CD4-positive, alpha-beta T cell (primary cell): ENCODE measurements at regions not wholly inside any gene's neighbourhood (a gene's known extent, or its start where the extent isn't known, plus 50 kb on each side); places are given as distances from the start of the nearest gene placed in this dataset.

ENCODE experiments used
- ATAC-seq: fragments of 200-7000 bp; cut with Tn5 transposase; one replicate; pipeline ENCODE4 v1.10.0; 2022; ENCODE audit warnings: mild to moderate bottlenecking; ENCODE audit not compliant: poor library complexity
- CTCF ChIA-PET: fragments of 350-600 bp; sonication (Branson Sonifier 250); formaldehyde crosslinking; loops from one replicate; lab custom pipeline; 2021; ENCODE audit warnings: antibody characterized with exemption, inconsistent platforms; lab: Charles Lee
- POLR2A ChIA-PET: fragments of 350-600 bp; sonication (Branson Sonifier 250); formaldehyde crosslinking; loops from one replicate; lab custom pipeline; 2021; ENCODE audit warnings: antibody characterized with exemption, inconsistent platforms; lab: Charles Lee
- DNase-seq, 14 experiments: peaks; one replicate each; pipeline ENCODE4 v3.0.0-alpha.2; 2013 to 2020; ENCODE audit warnings: mixed read lengths in 2 of 14
- H3K27ac ChIP-seq, 2 donors: one replicate each; pipeline versions ENCODE4 v1.5.1 to v1.7.0; 2013; ENCODE audit warnings: low read length in 2 of 2, low read depth in 1 of 2, mild to moderate bottlenecking in 1 of 2
- H3K27me3 ChIP-seq, 2 experiments: 1 replicate in 1 of 2; 2 replicates in 1 of 2; pipeline versions ENCODE4 v1.6.1 to v1.7.0; 2013; ENCODE audit warnings: low read length in 2 of 2, control low read depth in 1 of 2, mild to moderate bottlenecking in 1 of 2, moderate library complexity in 1 of 2; ENCODE audit not compliant: insufficient read depth in 2 of 2, control insufficient read depth in 1 of 2
- H3K36me3 ChIP-seq: one replicate; pipeline ENCODE4 v1.6.1; 2013; ENCODE audit warnings: low read length, control low read depth; ENCODE audit not compliant: insufficient read depth
- H3K4me1 ChIP-seq: one replicate; pipeline ENCODE4 v1.6.1; 2013; ENCODE audit warnings: low read length, control low read depth; ENCODE audit not compliant: insufficient read depth
- H3K4me3 ChIP-seq: one replicate; pipeline ENCODE4 v1.5.1; 2013; ENCODE audit warnings: mild to moderate bottlenecking, low read length, moderate library complexity
- H3K9me3 ChIP-seq, 2 experiments: 1 replicate in 1 of 2; 2 replicates in 1 of 2; pipeline versions ENCODE4 v1.6.1 to v1.7.0; 2013; ENCODE audit warnings: low read length in 2 of 2, mild to moderate bottlenecking in 2 of 2, control low read depth in 1 of 2, moderate library complexity in 1 of 2; ENCODE audit not compliant: control insufficient read depth in 1 of 2, insufficient read depth in 1 of 2
- H3K27ac Mint-ChIP-seq: one replicate; pipeline ENCODE4 v1.8.0; 2020; ENCODE audit warnings: mixed read lengths
- H3K27me3 Mint-ChIP-seq: one replicate; pipeline ENCODE4 v1.8.0; 2021; ENCODE audit warnings: mixed read lengths
- H3K36me3 Mint-ChIP-seq: one replicate; pipeline ENCODE4 v1.8.0; 2021; ENCODE audit warnings: low read depth, mixed read lengths
- H3K4me1 Mint-ChIP-seq: one replicate; pipeline ENCODE4 v1.8.0; 2021; ENCODE audit warnings: low read depth, mixed read lengths
- H3K4me3 Mint-ChIP-seq: one replicate; pipeline ENCODE4 v1.8.0; 2020; ENCODE audit warnings: mild to moderate bottlenecking, mixed read lengths
- H3K9me3 Mint-ChIP-seq: one replicate; pipeline ENCODE4 v1.8.0; 2020; ENCODE audit warnings: mixed read lengths
- CTCF ChIP-seq: fragments of 200-600 bp; IDR thresholded peaks from one replicate; pipeline ENCODE4 v1.8.0; 2022; ENCODE audit warnings: antibody characterized with exemption, mild to moderate bottlenecking
- intact Hi-C, 2 experiments: fragments of 100-400 bp; cut with DNase I in 1 of 2; cut with micrococcal nuclease in 1 of 2; formaldehyde crosslinking; loops; one replicate each; pipeline versions ENCODE4 v1.15.1 to v1.9.0; 2023 to 2025; cut with DNase I, micrococcal nuclease

- ATAC-seq (no peak), DNase-seq (no peak)
- no peak overlapping the region for H3K4me3 Mint-ChIP-seq
- TF ChIP-seq CTCF: no peak
- H3K4me3 ChIP-seq: no peak overlapping the region
- H3K36me3 ChIP-seq: no peaks in the 10 kb centered on the region
- no peaks in the 10 kb centered on the region for H3K9me3 Mint-ChIP-seq
- H3K27ac Mint-ChIP-seq: no peak overlapping the region
- H3K27ac ChIP-seq: no peak overlapping the region
- intact Hi-C loops: no loop called here
- no peaks in the 10 kb centered on the region for H3K9me3 ChIP-seq
- H3K27me3 ChIP-seq: peaks cover 0 to 4% of the 10 kb centered on the region in 2 experiments
- ChIA-PET CTCF (no interaction called here), POLR2A (interaction anchor here (0.6 kb wide), 1 partner anchor 646 kb away, joined by 3 read pairs; no protein-coding TSS in a partner anchor)
- no peaks in the 10 kb centered on the region for H3K4me1 ChIP-seq
- H3K36me3 Mint-ChIP-seq: no peaks in the 10 kb centered on the region
- no peaks in the 10 kb centered on the region for H3K4me1 Mint-ChIP-seq
- peaks cover 9% of the 10 kb centered on the region for H3K27me3 Mint-ChIP-seq
These were observed 136.7 kb downstream of the NUDT12 start for GRCh38 chr5:103425686-103426454.

- peaks cover 0 to 4% of the 10 kb centered on the region in 2 experiments for H3K27me3 ChIP-seq
- no peak overlapping the region for H3K4me3 ChIP-seq
- Mint-ChIP-seq H3K27ac (no peak overlapping the region), H3K4me3 (no peak overlapping the region), H3K9me3 (no peaks in the 10 kb centered on the region), H3K36me3 (no peaks in the 10 kb centered on the region), H3K27me3 (peaks cover 15% of the 10 kb centered on the region), H3K4me1 (no peaks in the 10 kb centered on the region)
- ChIA-PET CTCF (no interaction called here), POLR2A (no interaction called here)
- TF ChIP-seq CTCF: no peak
- no peaks in the 10 kb centered on the region for H3K9me3 ChIP-seq
- intact Hi-C loops: no loop called here
- H3K4me1 ChIP-seq: no peaks in the 10 kb centered on the region
- no peak for ATAC-seq
- H3K27ac ChIP-seq: no peak overlapping the region
- no peaks in the 10 kb centered on the region for H3K36me3 ChIP-seq
- DNase-seq: no peak
These were observed 138.0 kb downstream of the NUDT12 start for GRCh38 chr5:103424453-103425205.

- DNase-seq (no peak), ATAC-seq (no peak)
- intact Hi-C loops: no loop called here
- no peak overlapping the region for H3K27ac Mint-ChIP-seq
- ChIA-PET CTCF (no interaction called here), POLR2A (no interaction called here)
- H3K36me3 Mint-ChIP-seq: no peaks in the 10 kb centered on the region
- no peak for TF ChIP-seq CTCF
- H3K4me3 ChIP-seq: no peak overlapping the region
- H3K4me3 Mint-ChIP-seq: no peak overlapping the region
- H3K27me3 ChIP-seq: peaks cover 0 to 4% of the 10 kb centered on the region in 2 experiments
- no peaks in the 10 kb centered on the region for H3K9me3 ChIP-seq
- no peaks in the 10 kb centered on the region for H3K9me3 Mint-ChIP-seq
- H3K4me1 ChIP-seq: no peaks in the 10 kb centered on the region
- no peaks in the 10 kb centered on the region for H3K4me1 Mint-ChIP-seq
- H3K27me3 Mint-ChIP-seq: peaks cover 15% of the 10 kb centered on the region
- H3K36me3 ChIP-seq: no peaks in the 10 kb centered on the region
- H3K27ac ChIP-seq: no peak overlapping the region
These were observed 138.6 kb downstream of the NUDT12 start for GRCh38 chr5:103424026-103424425.
